GM18951 (cell line): ENCODE measurements at regions not wholly inside any gene's neighbourhood (a gene's known extent, or its start where the extent isn't known, plus 50 kb on each side); places are given as distances from the start of the nearest gene placed in this dataset.
"Not testable (repeated sequence)": the region's sequence is repeated elsewhere in the genome, so short reads cannot be mapped to it uniquely, and the experiment has no call there.

ENCODE experiments used
- POLR2A ChIP-seq: IDR thresholded peaks from 4 replicates; pipeline ENCODE4 v1.6.1; 2011; ENCODE audit warnings: mild to moderate bottlenecking; ENCODE audit not compliant: insufficient read length, insufficient read depth; ENCODE audit errors: extremely low read depth
- in situ Hi-C: fragments of 300-500 bp; cut with MboI; formaldehyde crosslinking; loops from one replicate; pipeline ENCODE4 v1.12.0; 2022; ENCODE audit warnings: low sequenced_read_pairs, mixed read lengths, inconsistent platforms; ENCODE audit not compliant: unreplicated experiment

DNA sequence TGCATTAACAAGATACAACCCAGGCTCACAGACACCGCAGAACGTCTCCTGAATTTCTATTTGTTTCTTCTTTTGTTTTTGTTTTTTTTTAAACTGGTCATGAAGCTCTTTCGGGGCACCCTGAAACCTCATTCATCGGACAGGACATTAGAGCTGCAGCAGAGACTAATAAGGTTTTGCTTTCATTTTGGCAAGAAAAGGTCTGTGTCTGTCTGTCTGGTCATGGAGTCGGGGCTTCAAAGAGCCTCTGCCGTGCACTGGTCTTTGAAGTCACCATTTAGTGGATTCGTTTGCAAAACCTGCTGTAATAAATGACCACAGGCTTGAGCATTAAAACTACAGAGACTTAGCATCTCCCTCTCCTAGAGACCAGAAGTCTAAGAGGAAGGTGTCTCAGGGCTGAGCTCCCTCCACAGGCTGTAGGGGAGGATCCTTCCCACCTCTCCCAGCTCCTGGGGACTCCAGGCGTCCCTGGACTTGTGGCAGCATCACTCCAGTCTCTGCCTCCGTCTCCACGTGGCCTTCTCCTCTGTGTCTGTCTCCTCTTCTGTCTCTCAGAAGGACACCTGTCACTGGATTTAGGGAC is 247.5 kb downstream of the CRLF2 start:
- no peak for TF ChIP-seq POLR2A
- in situ Hi-C loops, result no loop called here

DNA sequence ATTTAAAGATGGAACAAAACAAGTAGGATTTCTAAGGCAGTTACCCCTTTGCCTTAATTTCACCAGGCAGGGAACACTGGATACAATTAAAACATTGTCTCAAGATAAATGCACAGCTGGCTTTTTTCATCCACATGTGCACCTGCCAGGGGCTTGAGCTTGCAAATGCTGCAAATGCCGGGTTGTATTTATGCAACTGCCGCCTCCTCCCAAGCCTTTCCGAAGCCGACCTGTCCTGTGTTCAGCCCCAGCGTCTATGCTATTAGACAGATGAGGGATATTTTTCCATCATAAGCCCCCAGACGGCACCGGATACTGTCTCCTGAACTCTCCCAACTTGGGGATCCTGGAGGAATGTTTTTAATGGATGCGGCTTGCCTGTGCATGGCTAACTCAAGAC is 251.6 kb downstream of the CRLF2 start:
- no peak for TF ChIP-seq POLR2A
- in situ Hi-C loops, result no loop called here

DNA sequence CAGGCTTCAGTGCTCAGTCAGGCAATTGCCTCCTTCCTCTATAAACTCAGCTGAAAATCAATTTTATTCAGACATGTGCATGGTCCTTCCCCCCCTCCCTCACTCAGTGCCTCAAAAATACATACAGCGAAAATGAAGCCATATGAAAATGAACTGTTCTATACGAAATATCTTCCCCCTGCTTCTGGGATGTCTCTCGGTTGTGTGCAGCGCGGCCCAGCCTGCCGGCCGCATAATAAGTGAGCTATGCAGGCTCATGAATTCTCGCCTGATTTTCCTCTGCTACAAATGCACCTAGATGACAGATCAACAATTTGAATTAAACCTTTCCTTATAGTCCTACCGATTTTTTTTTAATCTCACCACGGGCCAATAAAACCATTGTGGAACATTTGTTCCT is 252.9 kb downstream of the CRLF2 start:
- in situ Hi-C loops, result no loop called here
- TF ChIP-seq POLR2A, result no peak

DNA sequence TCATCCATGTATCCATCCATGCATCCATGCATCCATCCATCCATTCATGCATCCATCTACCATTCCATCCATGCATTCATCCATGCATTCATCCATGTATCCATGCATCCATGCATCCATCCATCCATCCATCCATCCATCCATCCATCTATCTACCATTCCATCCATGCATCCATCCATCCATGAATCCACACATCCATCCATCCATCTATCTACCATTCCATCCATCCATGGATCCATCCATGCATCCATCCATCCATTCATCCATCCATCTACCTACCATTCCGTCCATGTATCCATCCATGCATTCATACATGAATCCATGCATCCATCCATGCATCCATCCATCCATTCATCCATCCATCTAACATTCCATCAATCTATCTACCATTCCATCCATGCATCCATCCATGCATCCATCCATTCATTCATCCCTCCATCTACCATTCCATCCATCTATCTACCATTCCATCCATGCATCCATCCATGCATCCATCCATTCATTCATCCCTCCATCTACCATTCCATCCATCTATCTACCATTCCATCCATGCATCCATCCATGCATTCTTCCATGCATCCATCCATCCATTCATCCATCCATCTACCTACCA is 257.2 kb downstream of the CRLF2 start:
- in situ Hi-C loops, result not testable (repeated sequence)

DNA sequence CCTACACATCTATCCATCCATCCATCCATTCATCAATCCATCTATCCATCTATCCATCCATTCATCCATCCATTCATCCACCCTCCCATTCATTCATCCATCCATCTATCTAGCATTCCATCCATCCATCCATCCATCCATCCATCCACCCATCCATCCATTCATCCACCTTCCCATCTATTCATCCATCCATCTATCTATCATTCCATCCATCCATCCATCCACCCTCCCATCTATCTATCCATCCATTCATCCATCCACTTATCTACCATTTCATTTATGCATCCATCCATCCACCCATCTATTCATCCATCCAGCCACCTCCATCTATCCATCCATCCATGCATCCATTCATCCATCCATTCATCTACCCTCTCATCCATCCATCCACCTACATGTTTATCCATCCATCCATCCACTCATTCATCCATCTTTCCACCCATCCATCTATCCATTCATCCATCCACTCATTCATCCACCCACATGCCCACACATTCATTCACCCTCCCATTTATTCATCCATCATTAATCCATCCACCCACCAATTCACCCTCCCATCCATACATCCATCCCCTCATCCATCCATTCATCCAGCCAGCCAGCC is 258.5 kb downstream of the CRLF2 start:
- in situ Hi-C loops, result no loop called here
- TF ChIP-seq POLR2A, result no peak

DNA sequence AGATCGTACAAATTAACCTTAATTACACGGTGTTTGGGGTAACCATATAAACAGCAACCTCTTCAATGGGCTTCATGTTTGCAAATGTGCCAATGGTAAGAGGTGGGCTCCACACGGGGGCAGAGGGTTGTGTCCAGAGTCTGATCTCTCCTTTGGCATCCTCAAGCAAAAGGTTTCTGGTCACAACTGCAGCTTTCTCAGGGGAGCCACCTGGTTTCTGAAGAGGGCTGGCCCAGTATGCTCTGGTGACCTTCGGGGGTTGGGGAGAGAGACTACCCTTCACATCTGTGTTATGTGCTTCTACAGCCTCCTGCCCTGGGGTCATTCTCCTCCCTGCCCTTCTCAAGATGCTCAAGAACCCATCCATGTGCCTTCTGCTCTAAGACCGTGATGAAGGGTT is 259.6 kb downstream of the CRLF2 start:
- no peak for TF ChIP-seq POLR2A
- in situ Hi-C loops, result no loop called here

DNA sequence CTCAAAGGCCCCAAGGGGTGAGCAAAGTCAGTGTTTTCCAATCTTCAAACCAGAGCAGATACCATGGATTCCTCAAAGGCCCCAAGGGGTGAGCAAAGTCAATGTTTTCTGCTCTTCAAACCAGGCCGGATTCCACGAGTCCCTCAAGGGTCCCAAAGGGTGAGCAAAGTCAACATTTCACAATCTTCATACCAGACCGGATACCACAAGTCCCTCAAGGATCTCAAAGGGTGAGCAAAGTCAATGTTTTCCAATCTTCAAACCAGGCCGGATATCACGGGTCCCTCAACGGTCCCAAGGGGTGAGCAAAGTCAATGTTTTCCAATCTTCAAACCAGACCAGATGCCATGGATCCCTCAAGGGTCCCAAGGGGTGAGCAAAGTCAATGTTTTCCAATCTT is 265.2 kb downstream of the CRLF2 start:
- in situ Hi-C loops, result not testable (repeated sequence)

DNA sequence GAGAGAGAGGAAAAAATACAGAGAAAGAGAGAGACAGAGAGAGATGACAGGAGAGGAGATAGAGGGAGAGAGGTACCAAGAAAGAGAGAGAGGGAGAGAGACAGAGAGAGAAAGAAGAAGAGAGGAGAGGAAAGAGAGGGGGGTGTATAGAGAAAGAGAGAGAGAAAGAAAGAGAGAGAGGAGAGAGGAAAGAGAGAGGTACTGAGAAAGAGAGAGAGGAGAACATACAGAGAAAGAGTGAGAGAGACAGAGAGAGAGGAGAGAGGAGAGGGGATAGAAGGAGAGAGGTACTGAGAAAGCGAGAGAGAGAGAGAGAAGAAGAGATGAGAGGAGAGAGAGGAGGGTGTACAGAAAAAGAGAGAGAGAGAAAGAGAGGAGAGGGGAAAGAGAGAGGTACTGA is 269.4 kb downstream of the CRLF2 start:
- in situ Hi-C loops, result no loop called here

DNA sequence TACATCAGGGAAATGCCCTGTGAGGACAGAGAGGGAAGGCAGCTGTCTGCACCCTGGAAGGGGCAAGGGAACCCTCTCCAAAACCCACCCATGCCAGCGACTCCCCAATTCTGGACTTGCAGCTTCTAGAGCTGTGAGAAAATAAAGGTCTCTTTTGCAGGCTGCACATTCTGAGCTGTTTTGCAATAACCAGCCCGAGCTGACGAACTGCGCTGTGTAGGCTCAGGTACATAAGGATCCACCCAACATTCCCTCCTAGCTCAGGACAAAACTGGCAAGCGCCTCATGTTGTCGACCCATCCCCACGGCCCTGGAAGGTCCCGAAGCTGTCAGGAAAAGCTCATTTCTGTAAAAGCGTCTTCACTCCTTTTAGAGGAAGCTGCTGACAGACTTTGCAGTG is 271.8 kb downstream of the CRLF2 start:
- TF ChIP-seq POLR2A, result no peak
- in situ Hi-C loops, result no loop called here

More for the DNA sequence above, 269.4 kb downstream of the CRLF2 start:
- no peak for TF ChIP-seq POLR2A

DNA sequence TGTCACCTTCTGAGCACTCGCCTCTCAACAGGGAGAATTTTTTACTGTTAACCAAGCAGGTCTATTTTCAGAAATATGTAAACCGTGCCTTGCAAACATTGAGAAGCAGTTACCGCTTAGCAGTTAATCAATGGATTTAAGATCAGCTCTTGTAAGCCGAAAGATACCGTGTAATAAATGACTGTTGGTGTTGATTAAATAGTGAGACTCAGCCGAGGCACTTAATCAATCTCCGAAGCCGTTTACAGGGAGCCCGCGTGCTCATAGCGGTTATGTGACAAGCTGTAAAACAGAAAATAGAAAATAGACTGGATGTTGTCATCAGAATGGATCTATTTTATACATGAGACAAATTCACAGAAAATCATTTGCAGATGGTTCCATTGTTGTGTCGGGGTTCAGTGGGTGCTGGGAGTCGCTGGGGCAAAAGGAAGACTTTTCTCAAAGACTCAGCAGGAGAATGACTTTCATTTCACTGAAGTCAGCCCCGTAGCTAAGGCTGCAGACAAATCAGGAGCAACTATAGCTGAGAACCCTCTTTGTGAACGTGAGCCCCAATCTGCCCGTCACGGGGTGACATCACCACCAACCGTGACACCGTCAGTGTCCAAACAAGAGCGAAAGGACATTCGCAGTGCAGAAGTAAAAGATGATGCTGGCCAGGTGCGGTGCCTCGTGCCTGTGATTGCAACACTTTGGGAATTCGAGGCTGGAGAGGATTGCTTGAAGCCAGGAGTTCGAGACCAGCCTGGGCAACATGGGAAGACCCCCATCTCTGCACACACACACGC is 275.3 kb downstream of the CRLF2 start:
- in situ Hi-C loops, result no loop called here
- TF ChIP-seq POLR2A, result no peak

DNA sequence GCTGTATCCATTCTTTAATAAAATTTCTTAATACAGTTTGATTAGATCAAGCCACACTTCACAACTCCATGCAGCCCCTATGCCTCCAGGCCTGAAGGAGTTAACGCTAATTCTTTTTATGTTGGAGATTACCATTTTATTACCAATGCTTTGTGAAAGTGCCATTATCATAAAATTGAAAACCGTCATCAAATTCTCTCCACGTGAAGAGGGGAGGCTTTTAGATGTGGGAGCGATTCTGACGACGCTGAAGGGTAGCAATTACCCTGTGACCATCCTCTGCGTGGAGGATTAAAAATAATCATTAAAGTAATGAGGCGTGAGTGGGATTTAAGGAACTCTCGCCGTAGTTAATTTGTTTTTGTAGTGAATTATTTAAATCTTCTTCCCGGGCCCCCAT is 278.8 kb downstream of the CRLF2 start:
- in situ Hi-C loops, result no loop called here
- no peak for TF ChIP-seq POLR2A

DNA sequence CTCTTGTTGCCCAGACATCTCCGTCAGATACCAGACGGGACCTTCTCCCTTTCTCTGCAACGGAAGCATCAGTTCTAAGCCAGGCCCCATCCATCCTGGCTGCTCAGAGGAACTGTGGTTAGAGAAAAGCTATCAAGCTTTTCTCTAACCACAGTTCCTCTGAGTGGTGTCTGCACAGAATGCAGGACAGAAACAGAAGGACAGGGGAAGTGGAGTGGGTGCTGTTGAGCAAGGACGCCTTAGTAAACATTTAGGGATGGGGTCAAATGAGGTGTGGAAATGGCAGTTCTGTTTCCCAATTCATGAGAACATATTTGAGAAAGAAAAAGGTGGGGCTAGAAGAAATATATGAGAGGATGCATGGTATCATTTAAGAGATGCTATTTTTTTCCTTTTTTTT is 283.8 kb downstream of the CRLF2 start:
- no peak for TF ChIP-seq POLR2A
- in situ Hi-C loops, result no loop called here

DNA sequence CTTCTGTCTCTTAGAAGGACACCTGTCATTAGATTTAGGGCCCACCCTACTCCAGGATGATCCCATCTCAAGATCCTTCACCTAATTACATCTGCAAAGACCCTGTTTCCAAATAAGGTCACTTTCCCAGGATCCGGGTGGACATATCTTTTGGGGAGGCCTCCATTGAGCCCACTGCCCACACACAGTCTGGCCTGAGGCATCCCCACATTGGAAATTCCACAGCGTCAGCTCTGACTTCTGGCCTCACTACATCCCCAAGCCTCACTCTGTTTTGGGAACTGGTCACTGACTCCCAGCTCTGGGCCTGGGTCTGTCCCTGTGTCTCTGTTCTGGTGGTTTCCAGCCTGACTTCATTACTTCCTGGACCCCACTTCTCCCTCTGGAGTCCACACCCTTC is 285.5 kb downstream of the CRLF2 start:
- in situ Hi-C loops, result no loop called here

DNA sequence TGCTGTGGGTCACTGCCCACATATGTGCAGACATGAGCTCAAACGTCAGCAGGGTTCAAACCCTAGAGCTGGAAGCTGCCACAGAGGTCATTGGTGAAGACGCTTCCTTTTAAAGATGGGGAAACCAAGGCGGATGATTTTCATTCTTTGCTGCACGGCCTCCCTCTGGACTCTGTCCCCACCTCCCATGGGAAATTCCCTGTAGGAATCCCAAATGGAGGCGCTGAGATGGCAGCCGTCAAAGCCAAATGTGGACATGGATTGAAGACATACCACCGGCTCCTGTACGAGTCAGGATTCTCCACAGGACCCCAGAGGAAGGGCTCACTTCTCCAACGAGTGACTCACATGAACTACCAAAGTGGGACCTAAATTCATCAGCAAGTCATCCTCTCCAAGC is 286.4 kb downstream of the CRLF2 start:
- TF ChIP-seq POLR2A, result no peak
- in situ Hi-C loops, result no loop called here

More for the DNA sequence above, 285.5 kb downstream of the CRLF2 start:
- TF ChIP-seq POLR2A, result no peak
